ENCODE measurements at regions not wholly inside any gene's neighbourhood (a gene's known extent, or its start where the extent isn't known, plus 50 kb on each side); places are given as distances from the start of the nearest gene placed in this dataset.
A peak's percentile ranks its signal among the peaks of the same experiment; 100 is the strongest.

- TF ChIP-seq CTCF (IDR thresholded peaks at IDR 0.05): no peak
- H3K4me1 ChIP-seq: peaks cover 0 to 23% (median 0%) of the 10 kb centered on the region in 9 donors
- H3K36me3 ChIP-seq: no peaks in the 10 kb centered on the region
- intact Hi-C loops (cut with DNase I): loop anchor here in 2 of 10 donors (10.0 kb wide), 1 partner anchor 150 kb away; no protein-coding TSS in a partner anchor
- DNase-seq (no peak), ATAC-seq (no peak)
- 78 to 88% methylated on average over 3 of the region's 3 CpGs for WGBS, 2 donors
- H3K9me3 ChIP-seq: no peaks in the 10 kb centered on the region
- H3K4me3 ChIP-seq: no peak overlapping the region
- H3K27me3 ChIP-seq: no peaks in the 10 kb centered on the region
- no peak overlapping the region for H3K27ac ChIP-seq
These were observed 214.8 kb downstream of the SPCS3 start for GRCh38 chr4:176534566-176534965.

- peak overlapping the region in 8 of 10 donors; percentile 27 to 82 (median 62) for H3K27ac ChIP-seq
- H3K9me3 ChIP-seq: no peaks in the 10 kb centered on the region
- 61 to 62% methylated on average over 4 of the region's 4 CpGs for WGBS, 2 donors
- peak in 6 of 8 donors; percentile 20 to 82 (median 68) for ATAC-seq
- no peaks in the 10 kb centered on the region for H3K36me3 ChIP-seq
- no peak overlapping the region for H3K4me3 ChIP-seq
- peaks cover 0 to 33% (median 0%) of the 10 kb centered on the region in 9 donors for H3K4me1 ChIP-seq
- no peak for DNase-seq
- intact Hi-C loops (cut with DNase I): loop anchor here in 2 of 10 donors (10.0 kb wide), 1 partner anchor 154 kb away; no protein-coding TSS in a partner anchor
- no peaks in the 10 kb centered on the region for H3K27me3 ChIP-seq
- no peak for TF ChIP-seq CTCF (IDR thresholded peaks at IDR 0.05)
These were observed 218.6 kb downstream of the SPCS3 start for GRCh38 chr4:176538217-176538925.

GRCh38 chr4:176539091-176539784 lies 219.5 kb downstream of the SPCS3 start:
- no peaks in the 10 kb centered on the region for H3K9me3 ChIP-seq
- H3K36me3 ChIP-seq: no peaks in the 10 kb centered on the region
- DNase-seq (no peak), ATAC-seq (peak in 4 of 8 donors; percentile 54 to 79 (median 66))
- 29 to 40% methylated on average over 2 of the region's 2 CpGs for WGBS, 2 donors
- H3K27ac ChIP-seq: peak overlapping the region in 8 of 10 donors; percentile 1 to 82 (median 62)
- no peaks in the 10 kb centered on the region for H3K27me3 ChIP-seq
- TF ChIP-seq CTCF (IDR thresholded peaks at IDR 0.05): no peak
- no peak overlapping the region for H3K4me3 ChIP-seq
- H3K4me1 ChIP-seq: peaks cover 0 to 33% (median 0%) of the 10 kb centered on the region in 9 donors
- intact Hi-C loops (cut with DNase I): loop anchor here in 2 of 10 donors (10.0 kb wide), 1 partner anchor 154 kb away; no protein-coding TSS in a partner anchor

DNA sequence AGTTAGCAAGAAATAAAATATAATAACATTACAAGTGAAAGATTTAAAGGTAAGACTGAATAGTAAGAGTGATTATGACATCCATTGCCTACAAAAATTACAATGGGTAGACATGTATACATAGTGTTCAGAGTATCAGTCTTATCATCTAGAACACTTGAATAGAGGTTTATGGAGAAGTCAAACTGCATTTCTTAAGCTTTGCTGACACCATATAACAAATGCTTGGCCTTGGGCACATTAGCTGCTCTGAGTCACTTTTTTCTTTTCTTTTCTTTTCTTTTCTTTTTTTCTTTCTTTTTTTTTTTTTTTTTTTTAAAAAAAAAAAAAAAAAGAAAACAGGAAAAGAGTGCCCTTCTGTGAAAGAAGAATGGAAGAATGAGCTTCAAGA lies 220.0 kb downstream of the SPCS3 start:
- ATAC-seq (peak in 1 of 8 donors; percentile 27), DNase-seq (no peak)
- intact Hi-C loops (cut with DNase I): loop anchor here in 2 of 10 donors (10.0 kb wide), 1 partner anchor 155 kb away; no protein-coding TSS in a partner anchor
- no peak for TF ChIP-seq CTCF (IDR thresholded peaks at IDR 0.05)
- peak overlapping the region in 5 of 10 donors; percentile 1 to 82 (median 55) for H3K27ac ChIP-seq
- H3K36me3 ChIP-seq: no peaks in the 10 kb centered on the region
- no peaks in the 10 kb centered on the region for H3K27me3 ChIP-seq
- H3K9me3 ChIP-seq: no peaks in the 10 kb centered on the region
- no peak overlapping the region for H3K4me3 ChIP-seq
- peaks cover 0 to 33% (median 0%) of the 10 kb centered on the region in 9 donors for H3K4me1 ChIP-seq
